ENCODE measurements at regions not wholly inside any gene's neighbourhood (a gene's known extent, or its start where the extent isn't known, plus 50 kb on each side); places are given as distances from the start of the nearest gene placed in this dataset.

- DNase-seq, result no peak
- no peaks in the 10 kb centered on the region for H3K36me3 ChIP-seq
- H3K4me1 ChIP-seq, result no peaks in the 10 kb centered on the region
- H3K27me3 ChIP-seq, result no peaks in the 10 kb centered on the region
- no peak overlapping the region for H3K4me3 ChIP-seq
- H3K27ac ChIP-seq, result no peak overlapping the region
- H3K9me3 ChIP-seq (replicated peaks), result no peaks in the 10 kb centered on the region
These were observed 202.2 kb upstream of the ST6GAL2 start for GRCh38 chr2:107088156-107088555.

GRCh38 chr2:107091163-107091864, 205.3 kb upstream of the ST6GAL2 start:
- no peaks in the 10 kb centered on the region for H3K27me3 ChIP-seq
- H3K4me1 ChIP-seq, result no peaks in the 10 kb centered on the region
- no peaks in the 10 kb centered on the region for H3K9me3 ChIP-seq (replicated peaks)
- no peaks in the 10 kb centered on the region for H3K36me3 ChIP-seq
- no peak overlapping the region for H3K4me3 ChIP-seq
- DNase-seq, result no peak
- no peak overlapping the region for H3K27ac ChIP-seq

GRCh38 chr2:107093426-107093957, 207.5 kb upstream of the ST6GAL2 start:
- Histone ChIP-seq H3K9me3 (replicated peaks) (no peaks in the 10 kb centered on the region), H3K27me3 (no peaks in the 10 kb centered on the region), H3K36me3 (no peaks in the 10 kb centered on the region), H3K27ac (no peak overlapping the region), H3K4me1 (no peaks in the 10 kb centered on the region), H3K4me3 (no peak overlapping the region)
- DNase-seq, result no peak

GRCh38 chr2:107094450-107094986, 208.6 kb upstream of the ST6GAL2 start:
- Histone ChIP-seq H3K36me3 (no peaks in the 10 kb centered on the region), H3K9me3 (replicated peaks) (no peaks in the 10 kb centered on the region), H3K27ac (no peak overlapping the region), H3K4me3 (no peak overlapping the region), H3K4me1 (no peaks in the 10 kb centered on the region), H3K27me3 (no peaks in the 10 kb centered on the region)
- DNase-seq, result peak in 1 of 2 experiments; percentile 28

GRCh38 chr2:107102176-107102575, 216.2 kb upstream of the ST6GAL2 start:
- Histone ChIP-seq H3K9me3 (replicated peaks) (no peaks in the 10 kb centered on the region), H3K27ac (no peak overlapping the region), H3K36me3 (no peaks in the 10 kb centered on the region), H3K4me1 (no peaks in the 10 kb centered on the region), H3K4me3 (no peak overlapping the region), H3K27me3 (no peaks in the 10 kb centered on the region)
- no peak for DNase-seq

GRCh38 chr2:107107351-107107750, 221.4 kb upstream of the ST6GAL2 start:
- H3K4me3 ChIP-seq, result no peak overlapping the region
- H3K4me1 ChIP-seq, result no peaks in the 10 kb centered on the region
- DNase-seq, result no peak
- no peak overlapping the region for H3K27ac ChIP-seq
- no peaks in the 10 kb centered on the region for H3K9me3 ChIP-seq (replicated peaks)
- H3K36me3 ChIP-seq, result no peaks in the 10 kb centered on the region
- no peaks in the 10 kb centered on the region for H3K27me3 ChIP-seq

- Histone ChIP-seq H3K4me1 (no peaks in the 10 kb centered on the region), H3K9me3 (replicated peaks) (no peaks in the 10 kb centered on the region), H3K27me3 (no peaks in the 10 kb centered on the region), H3K4me3 (no peak overlapping the region), H3K27ac (no peak overlapping the region), H3K36me3 (no peaks in the 10 kb centered on the region)
- no peak for DNase-seq
These were observed 222.6 kb upstream of the ST6GAL2 start for GRCh38 chr2:107108556-107108955.

GRCh38 chr2:107111623-107112022, 225.7 kb upstream of the ST6GAL2 start:
- H3K4me1 ChIP-seq, result no peaks in the 10 kb centered on the region
- H3K4me3 ChIP-seq, result no peak overlapping the region
- no peak for DNase-seq
- no peaks in the 10 kb centered on the region for H3K36me3 ChIP-seq
- no peaks in the 10 kb centered on the region for H3K27me3 ChIP-seq
- no peak overlapping the region for H3K27ac ChIP-seq
- no peaks in the 10 kb centered on the region for H3K9me3 ChIP-seq (replicated peaks)

- H3K9me3 ChIP-seq (replicated peaks), result no peaks in the 10 kb centered on the region
- H3K4me3 ChIP-seq, result no peak overlapping the region
- DNase-seq, result no peak
These were observed 226.6 kb upstream of the ST6GAL2 start for GRCh38 chr2:107112561-107112960.

GRCh38 chr2:107128381-107128780, 242.4 kb upstream of the ST6GAL2 start:
- DNase-seq, result no peak
- no peaks in the 10 kb centered on the region for H3K36me3 ChIP-seq
- no peaks in the 10 kb centered on the region for H3K27me3 ChIP-seq
- no peak overlapping the region for H3K27ac ChIP-seq
- no peak overlapping the region for H3K4me3 ChIP-seq
- no peaks in the 10 kb centered on the region for H3K4me1 ChIP-seq
- no peaks in the 10 kb centered on the region for H3K9me3 ChIP-seq (replicated peaks)

More at GRCh38 chr2:107112561-107112960, 226.6 kb upstream of the ST6GAL2 start:
- no peaks in the 10 kb centered on the region for H3K27me3 ChIP-seq
- H3K27ac ChIP-seq, result no peak overlapping the region
- H3K36me3 ChIP-seq, result no peaks in the 10 kb centered on the region
- no peaks in the 10 kb centered on the region for H3K4me1 ChIP-seq

GRCh38 chr2:107132070-107132469, 246.1 kb upstream of the ST6GAL2 start:
- H3K36me3 ChIP-seq, result no peaks in the 10 kb centered on the region
- H3K4me3 ChIP-seq, result no peak overlapping the region
- DNase-seq, result no peak
- no peaks in the 10 kb centered on the region; the same call in 1 of the 2 replicates for H3K9me3 ChIP-seq (replicated peaks)
- H3K27me3 ChIP-seq, result no peaks in the 10 kb centered on the region
- H3K4me1 ChIP-seq, result peaks cover 6% of the 10 kb centered on the region
- H3K27ac ChIP-seq, result no peak overlapping the region

GRCh38 chr2:107132746-107133145, 246.8 kb upstream of the ST6GAL2 start:
- DNase-seq, result no peak

GRCh38 chr2:107133412-107133811, 247.4 kb upstream of the ST6GAL2 start:
- Histone ChIP-seq H3K36me3 (no peaks in the 10 kb centered on the region), H3K27me3 (no peaks in the 10 kb centered on the region), H3K9me3 (replicated peaks) (no peaks in the 10 kb centered on the region; the same call in 1 of the 2 replicates), H3K4me1 (peaks cover 20% of the 10 kb centered on the region), H3K4me3 (no peak overlapping the region), H3K27ac (no peak overlapping the region)
- DNase-seq, result no peak

More at GRCh38 chr2:107132746-107133145, 246.8 kb upstream of the ST6GAL2 start:
- no peaks in the 10 kb centered on the region for H3K27me3 ChIP-seq
- H3K4me3 ChIP-seq, result no peak overlapping the region
- H3K36me3 ChIP-seq, result no peaks in the 10 kb centered on the region
- no peak overlapping the region for H3K27ac ChIP-seq
- H3K9me3 ChIP-seq (replicated peaks), result no peaks in the 10 kb centered on the region; the same call in 1 of the 2 replicates
- H3K4me1 ChIP-seq, result peaks cover 13% of the 10 kb centered on the region

- Histone ChIP-seq H3K36me3 (no peaks in the 10 kb centered on the region), H3K27ac (no peak overlapping the region; the same call in 1 of the 2 replicates), H3K27me3 (no peaks in the 10 kb centered on the region), H3K9me3 (replicated peaks) (peaks cover 4% of the 10 kb centered on the region), H3K4me1 (peaks cover 25% of the 10 kb centered on the region), H3K4me3 (no peak overlapping the region)
- no peak for DNase-seq
These were observed 250.8 kb upstream of the ST6GAL2 start for GRCh38 chr2:107136733-107137132.

- peak; percentile 89 to 95 for DNase-seq
- no peak overlapping the region for H3K4me3 ChIP-seq
These were observed 251.7 kb upstream of the ST6GAL2 start for GRCh38 chr2:107137706-107138105.

More at GRCh38 chr2:107137706-107138105, 251.7 kb upstream of the ST6GAL2 start:
- Histone ChIP-seq H3K27me3 (no peaks in the 10 kb centered on the region), H3K27ac (peak overlapping the region; percentile 58), H3K4me1 (peaks cover 25% of the 10 kb centered on the region), H3K36me3 (no peaks in the 10 kb centered on the region), H3K9me3 (replicated peaks) (peaks cover 4% of the 10 kb centered on the region)
